Duodenal mucosa (tissue), 2 donors: ENCODE measurements at regions not wholly inside any gene's neighbourhood (a gene's known extent, or its start where the extent isn't known, plus 50 kb on each side); places are given as distances from the start of the nearest gene placed in this dataset.
A peak's percentile ranks its signal among the peaks of the same experiment; 100 is the strongest.

Source experiments
- H3K27ac ChIP-seq: one replicate; pipeline ENCODE4 v1.7.0; 2013; ENCODE audit warnings: low read depth, low read length
- H3K27me3 ChIP-seq, 2 donors: one replicate each; pipeline ENCODE4 v1.7.0; 2013; ENCODE audit warnings: low read length in 2 of 2, control low read depth in 1 of 2; ENCODE audit not compliant: insufficient read depth in 2 of 2, control insufficient read depth in 1 of 2
- H3K36me3 ChIP-seq, 2 donors: one replicate each; pipeline ENCODE4 v1.7.0; 2013; ENCODE audit warnings: low read length in 2 of 2, control low read depth in 1 of 2; ENCODE audit not compliant: insufficient read depth in 2 of 2, control insufficient read depth in 1 of 2
- H3K4me1 ChIP-seq, 2 donors: one replicate each; pipeline ENCODE4 v1.7.0; 2013; ENCODE audit warnings: low read length in 2 of 2, control low read depth in 1 of 2; ENCODE audit not compliant: insufficient read depth in 2 of 2, control insufficient read depth in 1 of 2
- H3K4me3 ChIP-seq, 2 donors: one replicate each; pipeline ENCODE4 v1.7.0; 2013; ENCODE audit warnings: low read length in 2 of 2, low read depth in 1 of 2
- H3K9ac ChIP-seq, 2 donors: one replicate each; pipeline ENCODE4 v1.7.0; 2013; ENCODE audit warnings: low read length in 2 of 2, low read depth in 1 of 2
- H3K9me3 ChIP-seq, 2 donors: one replicate each; pipeline ENCODE4 v1.7.0; 2013; ENCODE audit warnings: low read length in 2 of 2, control low read depth in 1 of 2; ENCODE audit not compliant: control insufficient read depth in 1 of 2

GRCh38 chr2:120576509-120577474 is 158.9 kb upstream of the GLI2 start:
- H3K9ac ChIP-seq, result no peak overlapping the region
- H3K9me3 ChIP-seq, result no peaks in the 10 kb centered on the region
- H3K4me1 ChIP-seq, result peaks cover 0 to 11% of the 10 kb centered on the region in 2 donors
- peak overlapping the region; percentile 7 to 36 for H3K4me3 ChIP-seq
- no peaks in the 10 kb centered on the region for H3K36me3 ChIP-seq
- no peak overlapping the region for H3K27ac ChIP-seq
- peaks cover 0 to 7% of the 10 kb centered on the region in 2 donors for H3K27me3 ChIP-seq

- H3K27ac ChIP-seq, result no peak overlapping the region
- H3K9ac ChIP-seq, result no peak overlapping the region
- H3K36me3 ChIP-seq, result no peaks in the 10 kb centered on the region
- H3K4me3 ChIP-seq, result no peak overlapping the region
- peaks cover 0 to 7% of the 10 kb centered on the region in 2 donors for H3K27me3 ChIP-seq
- H3K9me3 ChIP-seq, result no peaks in the 10 kb centered on the region
- H3K4me1 ChIP-seq, result peaks cover 0 to 11% of the 10 kb centered on the region in 2 donors
These were observed 157.9 kb upstream of the GLI2 start for GRCh38 chr2:120577721-120578295.

- H3K4me3 ChIP-seq, result no peak overlapping the region
- no peak overlapping the region for H3K9ac ChIP-seq
- no peak overlapping the region for H3K27ac ChIP-seq
- H3K4me1 ChIP-seq, result peaks cover 0 to 11% of the 10 kb centered on the region in 2 donors
- no peaks in the 10 kb centered on the region for H3K9me3 ChIP-seq
- H3K36me3 ChIP-seq, result no peaks in the 10 kb centered on the region
- peaks cover 0 to 7% of the 10 kb centered on the region in 2 donors for H3K27me3 ChIP-seq
These were observed 156.9 kb upstream of the GLI2 start for GRCh38 chr2:120578576-120579352.

- no peak overlapping the region for H3K27ac ChIP-seq
- no peak overlapping the region for H3K9ac ChIP-seq
- H3K9me3 ChIP-seq, result no peaks in the 10 kb centered on the region
- no peak overlapping the region for H3K4me3 ChIP-seq
- no peaks in the 10 kb centered on the region for H3K36me3 ChIP-seq
- peaks cover 0 to 11% of the 10 kb centered on the region in 2 donors for H3K4me1 ChIP-seq
- peaks cover 0 to 7% of the 10 kb centered on the region in 2 donors for H3K27me3 ChIP-seq
These were observed 155.6 kb upstream of the GLI2 start for GRCh38 chr2:120579916-120580685.

GRCh38 chr2:120580709-120581108 is 155.0 kb upstream of the GLI2 start:
- H3K27ac ChIP-seq, result no peak overlapping the region
- H3K36me3 ChIP-seq, result no peaks in the 10 kb centered on the region
- no peak overlapping the region for H3K4me3 ChIP-seq
- H3K9me3 ChIP-seq, result no peaks in the 10 kb centered on the region
- H3K9ac ChIP-seq, result no peak overlapping the region
- H3K27me3 ChIP-seq, result peaks cover 0 to 7% of the 10 kb centered on the region in 2 donors
- H3K4me1 ChIP-seq, result peaks cover 0 to 11% of the 10 kb centered on the region in 2 donors

GRCh38 chr2:120583121-120583520 is 152.5 kb upstream of the GLI2 start:
- Histone ChIP-seq H3K4me1 (peaks cover 0 to 3% of the 10 kb centered on the region in 2 donors), H3K27ac (no peak overlapping the region), H3K9me3 (no peaks in the 10 kb centered on the region), H3K27me3 (peaks cover 11 to 16% of the 10 kb centered on the region in 2 donors), H3K36me3 (no peaks in the 10 kb centered on the region), H3K4me3 (no peak overlapping the region), H3K9ac (no peak overlapping the region)

GRCh38 chr2:120583851-120584570 is 151.7 kb upstream of the GLI2 start:
- peaks cover 0 to 3% of the 10 kb centered on the region in 2 donors for H3K4me1 ChIP-seq
- H3K36me3 ChIP-seq, result no peaks in the 10 kb centered on the region
- H3K4me3 ChIP-seq, result no peak overlapping the region
- H3K27ac ChIP-seq, result no peak overlapping the region
- peaks cover 18 to 25% of the 10 kb centered on the region in 2 donors for H3K27me3 ChIP-seq
- H3K9me3 ChIP-seq, result no peaks in the 10 kb centered on the region
- no peak overlapping the region for H3K9ac ChIP-seq

GRCh38 chr2:120586507-120587278 is 149.0 kb upstream of the GLI2 start:
- Histone ChIP-seq H3K4me3 (no peak overlapping the region), H3K9me3 (no peaks in the 10 kb centered on the region), H3K36me3 (no peaks in the 10 kb centered on the region), H3K4me1 (peaks cover 0 to 3% of the 10 kb centered on the region in 2 donors), H3K27ac (no peak overlapping the region), H3K27me3 (peaks cover 22 to 25% of the 10 kb centered on the region in 2 donors), H3K9ac (no peak overlapping the region)
